Coronary artery (tissue), 2 donors: ENCODE measurements at regions not wholly inside any gene's neighbourhood (a gene's known extent, or its start where the extent isn't known, plus 50 kb on each side); places are given as distances from the start of the nearest gene placed in this dataset.

Experiments
- DNase-seq: peaks from one replicate; pipeline ENCODE4 v3.0.0-alpha.2; 2017; ENCODE audit warnings: low spot score
- H3K27ac ChIP-seq, 2 donors: fragments of 200-600 bp; sonication (generic); one replicate each; pipeline ENCODE4 v1.5.1; 2016 to 2019
- H3K4me3 ChIP-seq: fragments of 200-600 bp; sonication (generic); 2 replicates; pipeline ENCODE4 v1.5.1; 2016; ENCODE audit warnings: mild to moderate bottlenecking, moderate library complexity
- CTCF ChIP-seq: fragments of 200-600 bp; sonication (generic); IDR thresholded peaks from one replicate; pipeline ENCODE4 v1.5.1; 2019; ENCODE audit warnings: antibody characterized with exemption

- Histone ChIP-seq H3K4me3 (no peak overlapping the region), H3K27ac (no peak overlapping the region)
- TF ChIP-seq CTCF, result no peak
- no peak for DNase-seq
These were observed 678.2 kb upstream of the FANCL start for GRCh38 chr2:58919316-58919715.

GRCh38 chr2:58918141-58918540 is 677.0 kb upstream of the FANCL start:
- TF ChIP-seq CTCF, result no peak
- Histone ChIP-seq H3K4me3 (no peak overlapping the region), H3K27ac (no peak overlapping the region)
- DNase-seq, result no peak

GRCh38 chr2:58917596-58917995 is 676.5 kb upstream of the FANCL start:
- DNase-seq, result no peak
- no peak overlapping the region for H3K4me3 ChIP-seq
- no peak for TF ChIP-seq CTCF
- H3K27ac ChIP-seq, result no peak overlapping the region

- DNase-seq, result no peak
These were observed 674.9 kb upstream of the FANCL start for GRCh38 chr2:58916063-58916462.

GRCh38 chr2:58914733-58915505 is 673.8 kb upstream of the FANCL start:
- TF ChIP-seq CTCF, result no peak
- Histone ChIP-seq H3K27ac (no peak overlapping the region), H3K4me3 (no peak overlapping the region)
- no peak for DNase-seq

More at GRCh38 chr2:58916063-58916462, 674.9 kb upstream of the FANCL start:
- Histone ChIP-seq H3K4me3 (no peak overlapping the region), H3K27ac (no peak overlapping the region)
- no peak for TF ChIP-seq CTCF

- DNase-seq, result no peak
- TF ChIP-seq CTCF, result no peak
- H3K27ac ChIP-seq, result no peak overlapping the region
- H3K4me3 ChIP-seq, result no peak overlapping the region
These were observed 672.1 kb upstream of the FANCL start for GRCh38 chr2:58913082-58913726.

GRCh38 chr2:58911877-58912276 is 670.8 kb upstream of the FANCL start:
- Histone ChIP-seq H3K4me3 (no peak overlapping the region), H3K27ac (no peak overlapping the region)
- DNase-seq, result no peak
- no peak for TF ChIP-seq CTCF
